K562 (cell line): ENCODE measurements at regions not wholly inside any gene's neighbourhood (a gene's known extent, or its start where the extent isn't known, plus 50 kb on each side); places are given as distances from the start of the nearest gene placed in this dataset.

Experiments
- DPF2 ChIP-seq: fragments of 450-650 bp; IDR thresholded peaks from 2 replicates; pipeline ENCODE4 v1.6.1; 2016
- FOXJ2 ChIP-seq: fragments of 200-800 bp; sonication (Bioruptor generic); IDR thresholded peaks from 2 replicates; pipeline ENCODE4 v1.6.1; 2016; ENCODE audit warnings: missing genetic modification characterization, missing compliant biosample characterization
- RREB1 ChIP-seq: fragments of 250-450 bp; sonication (Bioruptor Pico); IDR thresholded peaks from 2 replicates; pipeline ENCODE4 v1.4.0; 2020
- SMAD3 ChIP-seq: fragments of 450-650 bp; formaldehyde crosslinking; conservative IDR thresholded peaks from 2 replicates; pipeline ENCODE4 v1.4.0; 2020; ENCODE audit warnings: mild to moderate bottlenecking
- TAL1 ChIP-seq: fragments of 450-650 bp; IDR thresholded peaks from 2 replicates; pipeline ENCODE4 v1.6.1; 2016; ENCODE audit warnings: mild to moderate bottlenecking
- TCF7 ChIP-seq: sonication (generic); IDR thresholded peaks from 2 replicates; pipeline ENCODE4 v1.6.1; 2016; ENCODE audit warnings: antibody characterized with exemption, borderline replicate concordance
- ZNF324 ChIP-seq: fragments of 250-450 bp; sonication (Bioruptor Pico); IDR thresholded peaks from 2 replicates; pipeline ENCODE4 v1.4.0; 2020; ENCODE audit warnings: mild to moderate bottlenecking

GRCh38 chr15:38814891-38815290 lies 250.3 kb upstream of the RASGRP1 start (continued):
- no peak for TF ChIP-seq RREB1 (CRISPR knock-in tag)
- TF ChIP-seq ZNF324 = no peak
- TF ChIP-seq TAL1 = no peak
- no peak for TF ChIP-seq FOXJ2 (tag)
- no peak for TF ChIP-seq DPF2
- no peak for TF ChIP-seq SMAD3 (CRISPR knock-in tag)
- no peak for TF ChIP-seq TCF7
